OCI-LY7 (cell line): ENCODE measurements at regions not wholly inside any gene's neighbourhood (a gene's known extent, or its start where the extent isn't known, plus 50 kb on each side); places are given as distances from the start of the nearest gene placed in this dataset.

Experiments used
- CTCF ChIP-seq: fragments of 200-600 bp; sonication (generic); conservative IDR thresholded peaks from 2 replicates; pipeline ENCODE4 v1.5.1; 2014; ENCODE audit warnings: mild to moderate bottlenecking, antibody characterized with exemption, low read length, moderate library complexity, mixed read lengths
- EZH2phosphoT487 ChIP-seq: fragments of 200-600 bp; sonication (generic); IDR thresholded peaks from 2 replicates; pipeline ENCODE4 v1.6.1; 2018; ENCODE audit warnings: low read depth, borderline replicate concordance, mild to moderate bottlenecking, mixed run types, antibody characterized with exemption, low read length, moderate library complexity, mixed read lengths

DNA sequence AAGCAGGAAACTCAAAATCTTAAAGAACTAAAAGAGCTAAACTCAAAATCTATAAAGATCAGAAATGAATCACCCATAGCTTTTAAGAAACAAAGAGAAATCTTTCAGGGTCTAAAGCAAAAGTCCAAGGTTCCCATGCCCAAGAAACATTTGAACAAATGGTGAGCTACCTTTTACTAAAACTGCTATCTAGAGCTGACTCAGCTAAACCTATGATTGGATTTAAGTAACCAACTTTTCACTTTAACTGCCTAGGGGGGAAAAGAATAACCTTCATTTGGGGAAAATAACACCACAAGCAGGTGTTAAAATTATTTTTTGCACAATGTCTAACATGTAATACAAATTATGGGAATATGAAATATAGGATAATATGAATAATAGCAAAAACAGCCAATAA, 328.4 kb downstream of the PHF14 start:
- TF ChIP-seq CTCF (no peak), EZH2phosphoT487 (no peak)
